Glutamatergic neuron (in vitro differentiated cells): ENCODE measurements at regions not wholly inside any gene's neighbourhood (a gene's known extent, or its start where the extent isn't known, plus 50 kb on each side); places are given as distances from the start of the nearest gene placed in this dataset.

Source experiments
- DNase-seq: peaks from one replicate; pipeline ENCODE4 v3.0.0; 2022
- H3K27ac Mint-ChIP-seq: one replicate; pipeline ENCODE4 v1.8.0; 2020; ENCODE audit warnings: mild to moderate bottlenecking, mixed read lengths, inconsistent platforms; ENCODE audit not compliant: unreplicated experiment
- H3K27me3 Mint-ChIP-seq: one replicate; pipeline ENCODE4 v1.8.0; 2020; ENCODE audit warnings: mild to moderate bottlenecking, moderate library complexity, mixed read lengths, inconsistent platforms; ENCODE audit not compliant: unreplicated experiment
- H3K36me3 Mint-ChIP-seq: one replicate; pipeline ENCODE4 v1.8.0; 2020; ENCODE audit warnings: mild to moderate bottlenecking, mixed read lengths, inconsistent platforms; ENCODE audit not compliant: unreplicated experiment
- H3K4me1 Mint-ChIP-seq: one replicate; pipeline ENCODE4 v1.8.0; 2020; ENCODE audit warnings: mild to moderate bottlenecking, low read depth, mixed read lengths, inconsistent platforms; ENCODE audit not compliant: unreplicated experiment
- H3K4me3 Mint-ChIP-seq: one replicate; pipeline ENCODE4 v1.8.0; 2020; ENCODE audit warnings: mild to moderate bottlenecking, mixed read lengths, inconsistent platforms; ENCODE audit not compliant: unreplicated experiment
- H3K9me3 Mint-ChIP-seq: one replicate; pipeline ENCODE4 v1.8.0; 2020; ENCODE audit warnings: mild to moderate bottlenecking, moderate library complexity, mixed read lengths, inconsistent platforms; ENCODE audit not compliant: unreplicated experiment
- CTCF ChIP-seq: fragments of 200-600 bp; sonication (generic); IDR thresholded peaks from one replicate; pipeline ENCODE4 v1.5.0; 2021; ENCODE audit not compliant: partially characterized antibody, unreplicated experiment

GRCh38 chr7:10913457-10913856 is 60.2 kb upstream of the PHF14 start:
- no peak for TF ChIP-seq CTCF
- H3K9me3 Mint-ChIP-seq: no peaks in the 10 kb centered on the region
- no peak overlapping the region for H3K4me3 Mint-ChIP-seq
- H3K36me3 Mint-ChIP-seq: peaks cover 5% of the 10 kb centered on the region
- peaks cover 4% of the 10 kb centered on the region for H3K27me3 Mint-ChIP-seq
- no peak overlapping the region for H3K27ac Mint-ChIP-seq
- no peaks in the 10 kb centered on the region for H3K4me1 Mint-ChIP-seq
- DNase-seq: no peak

GRCh38 chr7:10918093-10918590 is 55.5 kb upstream of the PHF14 start:
- no peak overlapping the region for H3K4me3 Mint-ChIP-seq
- H3K27me3 Mint-ChIP-seq: peaks cover 4% of the 10 kb centered on the region
- H3K27ac Mint-ChIP-seq: no peak overlapping the region
- H3K9me3 Mint-ChIP-seq: no peaks in the 10 kb centered on the region
- no peaks in the 10 kb centered on the region for H3K4me1 Mint-ChIP-seq
- no peak for DNase-seq
- TF ChIP-seq CTCF: no peak
- no peaks in the 10 kb centered on the region for H3K36me3 Mint-ChIP-seq

GRCh38 chr7:10919923-10920322 is 53.7 kb upstream of the PHF14 start:
- Mint-ChIP-seq H3K36me3 (no peaks in the 10 kb centered on the region), H3K4me3 (no peak overlapping the region), H3K27me3 (peaks cover 4% of the 10 kb centered on the region), H3K9me3 (no peaks in the 10 kb centered on the region), H3K4me1 (no peaks in the 10 kb centered on the region), H3K27ac (no peak overlapping the region)
- DNase-seq: no peak
- TF ChIP-seq CTCF: no peak
